ENCODE measurements at regions not wholly inside any gene's neighbourhood (a gene's known extent, or its start where the extent isn't known, plus 50 kb on each side); places are given as distances from the start of the nearest gene placed in this dataset.

DNA sequence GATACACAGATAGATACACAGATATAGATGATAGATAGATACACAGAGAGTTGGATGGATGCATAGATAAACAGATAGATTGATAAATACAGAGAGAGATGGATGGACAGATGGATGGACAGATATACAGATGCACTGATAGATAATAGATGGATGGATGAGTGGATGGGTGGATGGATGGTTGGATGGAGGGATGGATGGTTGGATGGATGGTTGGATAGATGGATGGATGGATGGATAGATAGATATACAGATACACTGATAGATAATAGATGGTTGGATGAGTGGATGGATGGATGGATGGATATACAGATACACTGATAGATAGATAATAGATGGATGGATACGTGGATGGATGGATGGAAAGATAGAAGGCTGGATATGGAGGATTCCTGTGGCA, 290.0 kb upstream of the SHH start:
- ChIA-PET CTCF (no interaction called here), POLR2A (ENCODE audit: low non-redundant PET) (no interaction called here)
- TF ChIP-seq CTCF (conservative IDR thresholded peaks at IDR 0.05; ENCODE audit: low read depth, low read length) (no peak), EZH2 (IDR thresholded peaks at IDR 0.05; ENCODE audit: borderline replicate concordance, low read depth, low read length, poor library complexity, severe bottlenecking) (no peak)
- Histone ChIP-seq H3K27ac (ENCODE audit: low read depth, low read length, poor library complexity, severe bottlenecking) (no peak overlapping the region), H3K4me3 (ENCODE audit: low read depth, low read length, poor library complexity, severe bottlenecking) (no peak overlapping the region), H3K36me3 (ENCODE audit: insufficient read depth, low read length, poor library complexity, severe bottlenecking) (no peaks in the 10 kb centered on the region), H3K27me3 (replicated peaks; ENCODE audit: insufficient read depth, low read depth, low read length, poor library complexity) (peaks cover 4% of the 10 kb centered on the region), H3K4me1 (ENCODE audit: insufficient read depth, low read length, poor library complexity, severe bottlenecking) (no peaks in the 10 kb centered on the region), H3K9me3 (ENCODE audit: low read depth, low read length, poor library complexity, severe bottlenecking) (no peaks in the 10 kb centered on the region)
- intact Hi-C loops (cut with micrococcal nuclease; ENCODE audit: unreplicated experiment), result no loop called here
- BruUV-seq (replicated peaks), result no TSS peak
- no peak for DNase-seq (ENCODE audit: low spot score)

- POLR2A ChIA-PET (ENCODE audit: low non-redundant PET), result no interaction called here
- H3K27me3 ChIP-seq (replicated peaks; ENCODE audit: insufficient read depth, low read depth, low read length, poor library complexity), result peaks cover 4% of the 10 kb centered on the region
- no TSS peak for BruUV-seq (replicated peaks)
Measured at GRCh38 chr7:156101355-156101754, 289.1 kb upstream of the SHH start.

DNA sequence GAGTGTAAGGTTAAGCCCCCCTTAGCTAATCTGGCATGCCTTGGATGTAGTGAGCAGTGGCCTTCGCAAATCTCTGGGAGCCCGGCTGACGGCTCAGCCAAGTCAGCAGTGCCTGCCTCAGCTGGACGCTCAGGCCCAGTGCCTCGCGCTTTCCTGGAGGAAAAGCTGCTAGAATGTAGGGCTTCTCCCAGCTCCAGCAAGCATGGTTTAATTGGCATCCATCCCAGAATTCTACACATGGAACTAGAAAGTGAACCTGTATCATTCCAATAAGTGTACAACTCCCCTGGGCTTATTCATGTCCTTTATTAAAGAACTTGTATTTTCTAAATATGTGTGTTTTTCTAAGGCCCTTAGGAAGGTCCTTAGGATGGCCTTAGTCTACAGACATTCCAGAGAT, 287.8 kb upstream of the SHH start:
- no TSS peak for BruUV-seq (replicated peaks)
- Histone ChIP-seq H3K9me3 (ENCODE audit: low read depth, low read length, poor library complexity, severe bottlenecking) (no peaks in the 10 kb centered on the region), H3K36me3 (ENCODE audit: insufficient read depth, low read length, poor library complexity, severe bottlenecking) (no peaks in the 10 kb centered on the region), H3K27me3 (replicated peaks; ENCODE audit: insufficient read depth, low read depth, low read length, poor library complexity) (peaks cover 4% of the 10 kb centered on the region), H3K27ac (ENCODE audit: low read depth, low read length, poor library complexity, severe bottlenecking) (no peak overlapping the region), H3K4me3 (ENCODE audit: low read depth, low read length, poor library complexity, severe bottlenecking) (no peak overlapping the region), H3K4me1 (ENCODE audit: insufficient read depth, low read length, poor library complexity, severe bottlenecking) (no peaks in the 10 kb centered on the region)
- intact Hi-C loops (cut with micrococcal nuclease; ENCODE audit: unreplicated experiment), result no loop called here
- POLR2A ChIA-PET (ENCODE audit: low non-redundant PET), result no interaction called here
- CTCF ChIA-PET, result no interaction called here
- no peak for TF ChIP-seq CTCF (conservative IDR thresholded peaks at IDR 0.05; ENCODE audit: low read depth, low read length)
- no peak for TF ChIP-seq EZH2 (IDR thresholded peaks at IDR 0.05; ENCODE audit: borderline replicate concordance, low read depth, low read length, poor library complexity, severe bottlenecking)
- DNase-seq (ENCODE audit: low spot score), result no peak

More at GRCh38 chr7:156101355-156101754, 289.1 kb upstream of the SHH start:
- intact Hi-C loops (cut with micrococcal nuclease; ENCODE audit: unreplicated experiment), result no loop called here
- Histone ChIP-seq H3K4me3 (ENCODE audit: low read depth, low read length, poor library complexity, severe bottlenecking) (no peak overlapping the region), H3K27ac (ENCODE audit: low read depth, low read length, poor library complexity, severe bottlenecking) (no peak overlapping the region), H3K9me3 (ENCODE audit: low read depth, low read length, poor library complexity, severe bottlenecking) (no peaks in the 10 kb centered on the region), H3K36me3 (ENCODE audit: insufficient read depth, low read length, poor library complexity, severe bottlenecking) (no peaks in the 10 kb centered on the region), H3K4me1 (ENCODE audit: insufficient read depth, low read length, poor library complexity, severe bottlenecking) (no peaks in the 10 kb centered on the region)
- TF ChIP-seq CTCF (conservative IDR thresholded peaks at IDR 0.05; ENCODE audit: low read depth, low read length), result no peak
- no peak for TF ChIP-seq EZH2 (IDR thresholded peaks at IDR 0.05; ENCODE audit: borderline replicate concordance, low read depth, low read length, poor library complexity, severe bottlenecking)
- DNase-seq (ENCODE audit: low spot score), result no peak
- CTCF ChIA-PET, result no interaction called here
